ENCODE measurements at regions not wholly inside any gene's neighbourhood (a gene's known extent, or its start where the extent isn't known, plus 50 kb on each side); places are given as distances from the start of the nearest gene placed in this dataset.

DNA sequence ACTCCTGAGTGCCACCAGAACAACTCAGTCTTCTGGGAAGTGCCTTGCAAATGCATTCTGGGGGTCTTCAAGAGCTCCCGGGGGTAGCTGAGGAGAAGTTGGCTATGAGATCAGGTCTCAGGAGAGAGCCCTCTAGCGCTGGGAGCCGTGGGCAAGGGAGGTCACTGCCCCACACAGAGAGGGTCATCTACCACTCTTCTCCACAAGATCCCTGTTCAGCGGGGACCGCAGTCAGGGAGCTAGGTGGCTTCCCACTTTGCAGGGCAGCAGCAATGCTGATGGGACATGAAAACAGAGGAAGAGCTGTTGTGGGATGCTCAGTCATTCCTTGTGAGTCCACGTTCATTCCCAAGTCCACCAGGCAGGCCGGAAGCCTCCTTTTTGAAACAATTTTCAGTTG lies 66.6 kb downstream of the ACKR3 start:
- TF ChIP-seq POLR2AphosphoS5 (IDR thresholded peaks at IDR 0.05; ENCODE audit: low read depth, low read length) (no peak), TAF1 (IDR thresholded peaks at IDR 0.05; ENCODE audit: low read depth, low read length) (no peak), POLR2A (IDR thresholded peaks at IDR 0.05; ENCODE audit: low read depth, low read length) (no peak), SPI1 (IDR thresholded peaks at IDR 0.05; ENCODE audit: low read depth, low read length) (no peak), POU2F2 (IDR thresholded peaks at IDR 0.05; ENCODE audit: low read depth, low read length) (no peak)
